ENCODE measurements at regions not wholly inside any gene's neighbourhood (a gene's known extent, or its start where the extent isn't known, plus 50 kb on each side); places are given as distances from the start of the nearest gene placed in this dataset.

DNA sequence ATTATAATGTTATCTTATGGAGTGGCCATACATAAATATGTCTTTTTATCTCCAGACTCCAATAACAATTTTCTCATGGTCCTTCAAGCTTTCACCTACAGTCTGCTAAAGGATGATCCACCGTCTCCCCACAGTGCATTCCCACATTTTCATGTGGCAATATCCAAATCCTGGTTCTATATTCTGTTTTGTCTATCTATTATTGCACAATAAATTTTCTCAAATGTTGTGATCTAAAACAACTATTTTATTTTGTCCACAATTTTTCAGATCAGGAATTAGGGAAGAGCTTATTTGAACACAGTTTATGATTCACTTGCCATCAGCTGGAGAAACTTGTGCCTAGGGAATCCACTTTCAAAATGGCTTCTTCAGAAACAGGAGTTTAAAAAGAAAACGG, 614.4 kb upstream of the TMEFF2 start:
- H3K4me3 ChIP-seq (ENCODE audit: low read length), result no peak overlapping the region
- H3K9me2 ChIP-seq (replicated peaks; ENCODE audit: insufficient read depth, low read length), result no peaks in the 10 kb centered on the region
- no peak overlapping the region for H3K4me2 ChIP-seq (ENCODE audit: low read depth, low read length, poor library complexity, severe bottlenecking)
- no peak for DNase-seq
- H3K79me2 ChIP-seq (ENCODE audit: low read length), result no peaks in the 10 kb centered on the region
- no peaks in the 10 kb centered on the region for H4K20me1 ChIP-seq (ENCODE audit: insufficient read depth, low read depth, low read length)
- H3K9me3 ChIP-seq (ENCODE audit: low read length), result peaks cover 37% of the 10 kb centered on the region
- no peak overlapping the region for H3K27ac ChIP-seq (ENCODE audit: low read length)
- H3K36me3 ChIP-seq (ENCODE audit: insufficient read depth, low read length), result no peaks in the 10 kb centered on the region
- no peak overlapping the region for H3K9ac ChIP-seq (ENCODE audit: low read length)
- no peak overlapping the region for H2AFZ ChIP-seq (ENCODE audit: low read length)
- no peaks in the 10 kb centered on the region for H3K27me3 ChIP-seq (ENCODE audit: low read length)
- no peaks in the 10 kb centered on the region for H3K4me1 ChIP-seq (ENCODE audit: low read length)

DNA sequence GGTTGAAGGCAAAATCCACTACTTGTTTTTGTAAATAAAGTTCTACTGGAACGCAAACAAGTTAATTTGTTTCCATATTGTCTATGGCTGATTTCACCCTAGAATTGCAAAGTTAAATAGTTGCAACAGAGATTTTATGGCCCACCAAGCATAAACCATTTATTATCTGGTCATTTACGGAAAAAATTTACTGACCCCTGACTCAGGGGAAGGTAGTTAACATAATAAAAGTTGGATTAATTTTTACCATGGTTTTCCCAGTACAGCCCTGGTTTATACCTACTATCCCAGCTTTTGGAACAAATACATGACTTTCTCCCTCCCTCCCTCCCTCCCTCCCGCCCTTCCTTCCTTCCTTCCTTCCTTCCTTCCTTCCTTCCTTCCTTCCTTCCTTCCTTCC, 588.9 kb upstream of the TMEFF2 start:
- Histone ChIP-seq H3K36me3 (ENCODE audit: insufficient read depth, low read length) (no peaks in the 10 kb centered on the region), H4K20me1 (ENCODE audit: insufficient read depth, low read depth, low read length) (no peaks in the 10 kb centered on the region), H3K9me2 (replicated peaks; ENCODE audit: insufficient read depth, low read length) (no peaks in the 10 kb centered on the region), H3K4me2 (ENCODE audit: low read depth, low read length, poor library complexity, severe bottlenecking) (no peak overlapping the region), H3K27ac (ENCODE audit: low read length) (no peak overlapping the region), H3K4me3 (ENCODE audit: low read length) (no peak overlapping the region), H3K4me1 (ENCODE audit: low read length) (no peaks in the 10 kb centered on the region), H3K79me2 (ENCODE audit: low read length) (no peaks in the 10 kb centered on the region), H3K9me3 (ENCODE audit: low read length) (peaks cover 30% of the 10 kb centered on the region), H3K27me3 (ENCODE audit: low read length) (no peaks in the 10 kb centered on the region), H2AFZ (ENCODE audit: low read length) (no peak overlapping the region), H3K9ac (ENCODE audit: low read length) (no peak overlapping the region)
- no peak for DNase-seq

DNA sequence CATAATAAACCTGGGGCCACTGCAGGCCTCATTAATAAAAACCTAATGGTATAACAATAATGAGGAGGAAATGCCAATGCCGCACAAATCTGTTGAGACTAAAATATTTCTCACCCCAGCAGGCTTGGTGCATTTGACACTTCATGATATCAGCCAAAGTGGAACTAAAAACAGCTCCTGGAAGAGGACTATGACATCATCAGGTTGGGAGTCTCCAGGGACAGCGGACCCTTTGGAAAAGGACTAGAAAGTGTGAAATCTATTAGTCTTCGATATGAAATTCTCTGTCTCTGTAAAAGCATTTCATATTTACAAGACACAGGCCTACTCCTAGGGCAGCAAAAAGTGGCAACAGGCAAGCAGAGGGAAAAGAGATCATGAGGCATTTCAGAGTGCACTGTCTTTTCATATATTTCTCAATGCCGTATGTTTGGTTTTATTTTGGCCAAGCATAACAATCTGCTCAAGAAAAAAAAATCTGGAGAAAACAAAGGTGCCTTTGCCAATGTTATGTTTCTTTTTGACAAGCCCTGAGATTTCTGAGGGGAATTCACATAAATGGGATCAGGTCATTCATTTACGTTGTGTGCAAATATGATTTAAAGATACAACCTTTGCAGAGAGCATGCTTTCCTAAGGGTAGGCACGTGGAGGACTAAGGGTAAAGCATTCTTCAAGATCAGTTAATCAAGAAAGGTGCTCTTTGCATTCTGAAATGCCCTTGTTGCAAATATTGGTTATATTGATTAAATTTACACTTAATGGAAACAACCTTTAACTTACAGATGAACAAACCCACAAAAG, 580.9 kb upstream of the TMEFF2 start:
- Histone ChIP-seq H3K4me3 (ENCODE audit: low read length) (no peak overlapping the region), H2AFZ (ENCODE audit: low read length) (no peak overlapping the region), H4K20me1 (ENCODE audit: insufficient read depth, low read depth, low read length) (no peaks in the 10 kb centered on the region), H3K4me2 (ENCODE audit: low read depth, low read length, poor library complexity, severe bottlenecking) (no peak overlapping the region), H3K9me2 (replicated peaks; ENCODE audit: insufficient read depth, low read length) (no peaks in the 10 kb centered on the region), H3K36me3 (ENCODE audit: insufficient read depth, low read length) (no peaks in the 10 kb centered on the region), H3K9ac (ENCODE audit: low read length) (no peak overlapping the region), H3K27me3 (ENCODE audit: low read length) (no peaks in the 10 kb centered on the region), H3K27ac (ENCODE audit: low read length) (no peak overlapping the region), H3K4me1 (ENCODE audit: low read length) (no peaks in the 10 kb centered on the region), H3K79me2 (ENCODE audit: low read length) (no peaks in the 10 kb centered on the region), H3K9me3 (ENCODE audit: low read length) (peaks cover 30% of the 10 kb centered on the region; the same call in 1 of the 2 replicates)
- DNase-seq, result no peak

DNA sequence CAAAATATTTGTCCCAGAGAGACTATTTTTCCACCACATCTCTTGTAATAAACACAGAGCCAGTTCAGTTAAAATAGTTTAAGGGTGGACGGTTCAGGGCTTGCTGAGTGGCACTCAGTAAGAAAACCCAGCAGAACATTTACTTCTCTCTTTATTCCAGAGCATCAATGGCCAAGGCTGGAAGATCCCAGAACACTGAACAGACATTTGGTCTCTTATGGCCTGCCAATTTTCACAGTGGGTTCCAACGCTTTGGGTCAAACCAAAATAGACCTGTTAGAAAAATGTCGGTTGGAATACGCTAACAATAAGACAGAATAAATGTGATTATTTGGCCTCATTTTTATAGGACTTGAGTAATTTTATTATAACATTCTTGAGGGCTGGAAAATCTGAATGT, 580.3 kb upstream of the TMEFF2 start:
- H3K9ac ChIP-seq (ENCODE audit: low read length), result no peak overlapping the region
- no peaks in the 10 kb centered on the region for H4K20me1 ChIP-seq (ENCODE audit: insufficient read depth, low read depth, low read length)
- H3K4me3 ChIP-seq (ENCODE audit: low read length), result no peak overlapping the region
- no peak overlapping the region for H2AFZ ChIP-seq (ENCODE audit: low read length)
- H3K4me1 ChIP-seq (ENCODE audit: low read length), result no peaks in the 10 kb centered on the region
- DNase-seq, result no peak
- H3K27me3 ChIP-seq (ENCODE audit: low read length), result no peaks in the 10 kb centered on the region
- peaks cover 30% of the 10 kb centered on the region; the same call in 1 of the 2 replicates for H3K9me3 ChIP-seq (ENCODE audit: low read length)
- H3K4me2 ChIP-seq (ENCODE audit: low read depth, low read length, poor library complexity, severe bottlenecking), result no peak overlapping the region
- H3K36me3 ChIP-seq (ENCODE audit: insufficient read depth, low read length), result no peaks in the 10 kb centered on the region
- H3K9me2 ChIP-seq (replicated peaks; ENCODE audit: insufficient read depth, low read length), result no peaks in the 10 kb centered on the region
- H3K27ac ChIP-seq (ENCODE audit: low read length), result no peak overlapping the region
- H3K79me2 ChIP-seq (ENCODE audit: low read length), result no peaks in the 10 kb centered on the region

DNA sequence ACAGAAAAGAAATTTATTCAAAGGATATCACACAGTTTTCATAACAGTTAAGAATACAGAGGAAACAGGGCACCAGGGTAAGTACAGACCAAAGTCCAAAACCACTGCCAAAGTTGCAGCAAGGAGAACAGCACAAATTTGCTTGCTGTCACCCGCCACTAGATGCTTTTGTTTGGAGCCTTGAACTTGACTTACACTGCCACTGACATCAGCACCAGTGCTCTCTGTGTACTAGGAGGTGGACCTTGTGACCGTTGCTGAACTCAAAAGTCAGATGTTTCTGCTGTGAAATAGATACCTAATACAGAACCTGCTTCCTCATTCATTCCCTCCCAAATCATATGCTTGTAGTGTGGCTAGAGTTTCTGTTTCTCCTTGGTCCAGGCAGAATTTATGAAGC, 578.3 kb upstream of the TMEFF2 start:
- Histone ChIP-seq H3K9me2 (replicated peaks; ENCODE audit: insufficient read depth, low read length) (no peaks in the 10 kb centered on the region), H3K4me3 (ENCODE audit: low read length) (no peak overlapping the region), H3K4me1 (ENCODE audit: low read length) (no peaks in the 10 kb centered on the region), H3K4me2 (ENCODE audit: low read depth, low read length, poor library complexity, severe bottlenecking) (no peak overlapping the region), H3K9ac (ENCODE audit: low read length) (no peak overlapping the region), H2AFZ (ENCODE audit: low read length) (no peak overlapping the region), H4K20me1 (ENCODE audit: insufficient read depth, low read depth, low read length) (no peaks in the 10 kb centered on the region), H3K9me3 (ENCODE audit: low read length) (peaks cover 19% of the 10 kb centered on the region; the same call in 1 of the 2 replicates), H3K27ac (ENCODE audit: low read length) (no peak overlapping the region), H3K36me3 (ENCODE audit: insufficient read depth, low read length) (no peaks in the 10 kb centered on the region), H3K79me2 (ENCODE audit: low read length) (no peaks in the 10 kb centered on the region), H3K27me3 (ENCODE audit: low read length) (no peaks in the 10 kb centered on the region)
- DNase-seq, result no peak

DNA sequence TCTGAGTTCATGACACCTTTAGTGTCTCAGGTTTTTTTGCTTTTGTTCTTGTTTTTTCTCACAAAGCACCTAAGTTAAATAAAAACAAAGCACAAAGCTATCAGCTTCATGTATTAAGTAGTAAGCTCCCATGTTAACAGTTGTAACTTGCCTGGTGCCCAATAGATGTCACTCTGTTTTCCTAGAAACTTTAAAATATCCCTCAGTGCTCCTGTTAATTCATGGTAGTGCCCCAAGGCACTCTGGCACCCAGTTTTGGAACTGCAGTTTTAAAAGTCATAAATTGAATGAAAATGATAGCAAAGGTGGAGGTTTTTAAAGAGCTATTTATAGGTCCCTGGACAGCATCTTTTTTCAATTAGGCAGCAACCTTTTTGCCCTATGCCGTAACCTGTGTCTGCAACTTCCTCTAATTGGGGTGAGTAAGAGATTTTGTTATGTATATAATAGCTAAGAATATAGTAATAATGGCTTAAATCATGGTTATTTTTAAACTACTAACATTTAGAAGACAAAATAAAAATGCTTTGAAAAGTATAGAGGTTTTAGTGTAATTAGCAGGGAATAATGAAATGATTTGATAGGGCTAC, 555.0 kb upstream of the TMEFF2 start:
- Histone ChIP-seq H3K27ac (ENCODE audit: low read length) (no peak overlapping the region), H3K79me2 (ENCODE audit: low read length) (no peaks in the 10 kb centered on the region), H3K4me3 (ENCODE audit: low read length) (no peak overlapping the region), H3K4me1 (ENCODE audit: low read length) (no peaks in the 10 kb centered on the region), H4K20me1 (ENCODE audit: insufficient read depth, low read depth, low read length) (no peaks in the 10 kb centered on the region), H3K36me3 (ENCODE audit: insufficient read depth, low read length) (no peaks in the 10 kb centered on the region), H3K9me2 (replicated peaks; ENCODE audit: insufficient read depth, low read length) (no peaks in the 10 kb centered on the region), H3K27me3 (ENCODE audit: low read length) (no peaks in the 10 kb centered on the region), H3K4me2 (ENCODE audit: low read depth, low read length, poor library complexity, severe bottlenecking) (no peak overlapping the region), H3K9me3 (ENCODE audit: low read length) (peaks cover 3% of the 10 kb centered on the region), H3K9ac (ENCODE audit: low read length) (no peak overlapping the region), H2AFZ (ENCODE audit: low read length) (no peak overlapping the region)
- no peak for DNase-seq

DNA sequence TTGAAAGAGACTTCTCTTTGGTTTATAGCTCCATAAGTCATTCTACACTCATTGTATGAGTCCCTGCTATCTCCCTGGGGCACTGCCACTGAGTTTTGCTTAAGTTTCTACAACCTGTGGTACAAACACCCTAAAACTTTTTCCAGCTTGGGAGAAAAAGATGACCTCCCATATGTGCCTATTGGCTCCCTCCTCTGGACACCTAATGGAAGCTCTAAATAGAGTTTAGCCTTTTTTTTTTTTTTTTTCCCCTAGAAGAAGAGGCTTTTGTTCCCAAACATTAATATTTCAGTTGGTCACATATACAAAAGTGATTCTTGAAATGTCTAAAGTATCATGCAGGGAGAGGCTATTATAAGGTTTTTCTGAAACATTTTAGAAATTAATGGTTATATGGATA, 547.2 kb upstream of the TMEFF2 start:
- no peak overlapping the region for H3K4me2 ChIP-seq (ENCODE audit: low read depth, low read length, poor library complexity, severe bottlenecking)
- H3K36me3 ChIP-seq (ENCODE audit: insufficient read depth, low read length), result no peaks in the 10 kb centered on the region
- no peak overlapping the region for H2AFZ ChIP-seq (ENCODE audit: low read length)
- no peak for DNase-seq
- H3K4me1 ChIP-seq (ENCODE audit: low read length), result no peaks in the 10 kb centered on the region
- peaks cover 23% of the 10 kb centered on the region for H3K9me3 ChIP-seq (ENCODE audit: low read length)
- no peaks in the 10 kb centered on the region for H3K9me2 ChIP-seq (replicated peaks; ENCODE audit: insufficient read depth, low read length)
- no peaks in the 10 kb centered on the region for H4K20me1 ChIP-seq (ENCODE audit: insufficient read depth, low read depth, low read length)
- H3K79me2 ChIP-seq (ENCODE audit: low read length), result no peaks in the 10 kb centered on the region
- no peak overlapping the region for H3K9ac ChIP-seq (ENCODE audit: low read length)
- no peak overlapping the region for H3K4me3 ChIP-seq (ENCODE audit: low read length)
- no peaks in the 10 kb centered on the region for H3K27me3 ChIP-seq (ENCODE audit: low read length)
- H3K27ac ChIP-seq (ENCODE audit: low read length), result no peak overlapping the region

DNA sequence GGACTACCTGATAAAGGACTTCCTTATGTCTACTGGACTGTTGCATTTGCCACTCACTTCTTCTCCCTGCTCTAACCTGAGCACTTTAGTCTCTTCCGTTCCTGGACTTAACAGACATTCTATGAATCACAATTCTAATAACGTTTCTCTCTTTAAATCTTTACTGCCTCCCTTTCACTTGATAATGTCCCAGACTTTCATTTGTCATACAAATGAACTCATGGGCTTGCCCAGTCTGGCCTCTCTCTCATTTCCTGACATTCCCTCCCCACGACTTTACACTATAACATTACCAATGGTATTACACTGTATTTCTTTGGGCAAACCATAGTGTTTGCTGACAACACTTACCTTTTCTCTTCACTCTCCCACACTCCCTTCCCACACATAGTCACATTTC, 540.7 kb upstream of the TMEFF2 start:
- Histone ChIP-seq H3K4me1 (ENCODE audit: low read length) (no peaks in the 10 kb centered on the region), H3K9me2 (replicated peaks; ENCODE audit: insufficient read depth, low read length) (no peaks in the 10 kb centered on the region), H4K20me1 (ENCODE audit: insufficient read depth, low read depth, low read length) (no peaks in the 10 kb centered on the region), H3K9me3 (ENCODE audit: low read length) (peaks cover 13% of the 10 kb centered on the region), H3K4me3 (ENCODE audit: low read length) (no peak overlapping the region), H3K27ac (ENCODE audit: low read length) (no peak overlapping the region), H3K27me3 (ENCODE audit: low read length) (no peaks in the 10 kb centered on the region), H3K4me2 (ENCODE audit: low read depth, low read length, poor library complexity, severe bottlenecking) (no peak overlapping the region), H2AFZ (ENCODE audit: low read length) (no peak overlapping the region), H3K9ac (ENCODE audit: low read length) (no peak overlapping the region), H3K36me3 (ENCODE audit: insufficient read depth, low read length) (no peaks in the 10 kb centered on the region), H3K79me2 (ENCODE audit: low read length) (no peaks in the 10 kb centered on the region)
- DNase-seq, result no peak

Data from Karpas-422 (cell line).